ENCODE measurements at regions not wholly inside any gene's neighbourhood (a gene's known extent, or its start where the extent isn't known, plus 50 kb on each side); places are given as distances from the start of the nearest gene placed in this dataset.

- Histone ChIP-seq H3F3A (ENCODE audit: insufficient read depth, low read length) (no peaks in the 10 kb centered on the region), H3K36me3 (ENCODE audit: insufficient read depth, low read length) (no peaks in the 10 kb centered on the region), H3K27me3 (ENCODE audit: insufficient read depth, low read length) (no peaks in the 10 kb centered on the region), H3K9me2 (ENCODE audit: low read depth, low read length) (no peaks in the 10 kb centered on the region), H4K20me1 (ENCODE audit: insufficient read depth, low read length) (no peaks in the 10 kb centered on the region), H3K4me2 (ENCODE audit: low read length) (no peak overlapping the region), H3K4me3 (ENCODE audit: low read depth, low read length, poor library complexity, severe bottlenecking) (no peak overlapping the region), H3K79me2 (ENCODE audit: insufficient read depth, low read length) (no peaks in the 10 kb centered on the region), H3K9me3 (ENCODE audit: low read length) (no peaks in the 10 kb centered on the region), H3K9ac (ENCODE audit: low read length) (no peak overlapping the region), H3K4me1 (ENCODE audit: insufficient read depth, low read length, severe bottlenecking) (no peaks in the 10 kb centered on the region), H3K27ac (ENCODE audit: low read depth, low read length, poor library complexity, severe bottlenecking) (no peak overlapping the region), H2AFZ (ENCODE audit: low read length) (no peak overlapping the region)
- TF ChIP-seq EZH2 (IDR thresholded peaks at IDR 0.05; ENCODE audit: borderline replicate concordance, low read length) = no peak
- TF ChIP-seq CTCF (IDR thresholded peaks at IDR 0.05; ENCODE audit: low read length) = no peak
Observed at GRCh38 chr10:31635009-31635408, 293.6 kb downstream of the ARHGAP12 start.

- Histone ChIP-seq H2AFZ (ENCODE audit: low read length) (no peak overlapping the region), H3K4me2 (ENCODE audit: low read length) (no peak overlapping the region), H3F3A (ENCODE audit: insufficient read depth, low read length) (no peaks in the 10 kb centered on the region), H3K36me3 (ENCODE audit: insufficient read depth, low read length) (no peaks in the 10 kb centered on the region), H3K9me2 (ENCODE audit: low read depth, low read length) (no peaks in the 10 kb centered on the region), H3K79me2 (ENCODE audit: insufficient read depth, low read length) (no peaks in the 10 kb centered on the region), H4K20me1 (ENCODE audit: insufficient read depth, low read length) (no peaks in the 10 kb centered on the region), H3K27me3 (ENCODE audit: insufficient read depth, low read length) (0 out of 2 replicates have a peak, but pooled peaks cover 5% of the 10 kb centered on the region), H3K4me3 (ENCODE audit: low read depth, low read length, poor library complexity, severe bottlenecking) (no peak overlapping the region), H3K27ac (ENCODE audit: low read depth, low read length, poor library complexity, severe bottlenecking) (no peak overlapping the region), H3K9ac (ENCODE audit: low read length) (no peak overlapping the region), H3K9me3 (ENCODE audit: low read length) (no peaks in the 10 kb centered on the region), H3K4me1 (ENCODE audit: insufficient read depth, low read length, severe bottlenecking) (no peaks in the 10 kb centered on the region)
- no peak for TF ChIP-seq CTCF (IDR thresholded peaks at IDR 0.05; ENCODE audit: low read length)
- TF ChIP-seq EZH2 (IDR thresholded peaks at IDR 0.05; ENCODE audit: borderline replicate concordance, low read length) = no peak
Observed at GRCh38 chr10:31630861-31631567, 297.6 kb downstream of the ARHGAP12 start.

GRCh38 chr10:31625566-31625965, 303.1 kb downstream of the ARHGAP12 start:
- no peaks in the 10 kb centered on the region for H3F3A ChIP-seq (ENCODE audit: insufficient read depth, low read length)
- H3K4me2 ChIP-seq (ENCODE audit: low read length) = no peak overlapping the region
- H3K27ac ChIP-seq (ENCODE audit: low read depth, low read length, poor library complexity, severe bottlenecking) = no peak overlapping the region
- no peaks in the 10 kb centered on the region for H3K36me3 ChIP-seq (ENCODE audit: insufficient read depth, low read length)
- TF ChIP-seq EZH2 (IDR thresholded peaks at IDR 0.05; ENCODE audit: borderline replicate concordance, low read length) (no peak), CTCF (IDR thresholded peaks at IDR 0.05; ENCODE audit: low read length) (no peak)
- H3K27me3 ChIP-seq (ENCODE audit: insufficient read depth, low read length) = 0 out of 2 replicates have a peak, but pooled peaks cover 6% of the 10 kb centered on the region
- no peak overlapping the region for H3K9ac ChIP-seq (ENCODE audit: low read length)
- no peak overlapping the region for H2AFZ ChIP-seq (ENCODE audit: low read length)
- no peaks in the 10 kb centered on the region for H3K79me2 ChIP-seq (ENCODE audit: insufficient read depth, low read length)
- no peak overlapping the region for H3K4me3 ChIP-seq (ENCODE audit: low read depth, low read length, poor library complexity, severe bottlenecking)
- H3K9me2 ChIP-seq (ENCODE audit: low read depth, low read length) = no peaks in the 10 kb centered on the region
- H4K20me1 ChIP-seq (ENCODE audit: insufficient read depth, low read length) = no peaks in the 10 kb centered on the region
- H3K4me1 ChIP-seq (ENCODE audit: insufficient read depth, low read length, severe bottlenecking) = no peaks in the 10 kb centered on the region
- no peaks in the 10 kb centered on the region for H3K9me3 ChIP-seq (ENCODE audit: low read length)

Measured in OCI-LY1 (cell line).